Mesenchymal stem cell (in vitro differentiated cells and primary cell): ENCODE measurements at regions not wholly inside any gene's neighbourhood (a gene's known extent, or its start where the extent isn't known, plus 50 kb on each side); places are given as distances from the start of the nearest gene placed in this dataset.

Experiments used
- DNase-seq: peaks from one replicate; pipeline ENCODE4 v3.0.0-alpha.2; 2013
- H2AFZ ChIP-seq: one replicate; pipeline ENCODE4 v1.6.1; 2013; ENCODE audit warnings: low read depth, mild to moderate bottlenecking, control low read depth, inconsistent platforms, low read length, moderate library complexity
- H2AK5ac ChIP-seq: 2 replicates; pipeline ENCODE4 v1.6.1; 2013; ENCODE audit warnings: low read length, moderate library complexity, mild to moderate bottlenecking, inconsistent platforms; ENCODE audit not compliant: severe bottlenecking
- H2BK120ac ChIP-seq: one replicate; pipeline ENCODE4 v1.6.1; 2013; ENCODE audit warnings: low read depth, mild to moderate bottlenecking, inconsistent platforms, low read length, moderate library complexity
- H2BK12ac ChIP-seq, 2 experiments: one replicate each; pipeline ENCODE4 v1.6.1; 2013; ENCODE audit warnings: inconsistent platforms in 2 of 2, low read length in 2 of 2, mild to moderate bottlenecking in 2 of 2, moderate library complexity in 2 of 2, control low read depth in 1 of 2
- H2BK15ac ChIP-seq: one replicate; pipeline ENCODE4 v1.6.1; 2013; ENCODE audit warnings: mild to moderate bottlenecking, low read depth, inconsistent platforms; ENCODE audit not compliant: poor library complexity, severe bottlenecking
- H2BK5ac ChIP-seq: 2 replicates; pipeline ENCODE4 v1.6.1; 2013; ENCODE audit warnings: low read depth, mild to moderate bottlenecking, low read length, control low read depth, inconsistent platforms; ENCODE audit not compliant: poor library complexity, severe bottlenecking
- H3K14ac ChIP-seq, 2 experiments: one replicate each; pipeline ENCODE4 v1.6.1; 2013; ENCODE audit warnings: inconsistent platforms in 2 of 2, low read length in 2 of 2, control low read depth in 1 of 2, mild to moderate bottlenecking in 1 of 2, moderate library complexity in 1 of 2
- H3K18ac ChIP-seq, 2 experiments: one replicate each; pipeline ENCODE4 v1.6.1; 2013; ENCODE audit warnings: inconsistent platforms in 2 of 2, low read length in 2 of 2, control low read depth in 1 of 2, low read depth in 1 of 2, mild to moderate bottlenecking in 1 of 2
- H3K23ac ChIP-seq, 2 experiments: one replicate each; pipeline ENCODE4 v1.6.1; 2013; ENCODE audit warnings: inconsistent platforms in 2 of 2, low read length in 2 of 2, mild to moderate bottlenecking in 2 of 2, moderate library complexity in 2 of 2, control low read depth in 1 of 2
- H3K27ac ChIP-seq: 2 replicates; pipeline ENCODE4 v1.5.1; 2013; ENCODE audit warnings: mild to moderate bottlenecking, moderate library complexity, low read length, control low read depth, inconsistent platforms; ENCODE audit not compliant: poor library complexity, severe bottlenecking
- H3K27me3 ChIP-seq, 2 experiments: 2 replicates each; pipeline versions ENCODE4 v1.6.1 to v1.7.0; 2013; ENCODE audit warnings: low read length in 2 of 2, mild to moderate bottlenecking in 2 of 2, moderate library complexity in 2 of 2, control low read depth in 1 of 2, inconsistent platforms in 1 of 2; ENCODE audit not compliant: control insufficient read depth in 1 of 2, insufficient read depth in 1 of 2
- H3K36me3 ChIP-seq, 2 experiments: 2 replicates each; pipeline versions ENCODE4 v1.6.1 to v1.7.0; 2013; ENCODE audit warnings: low read length in 2 of 2, control low read depth in 1 of 2, inconsistent platforms in 1 of 2, low read depth in 1 of 2, mild to moderate bottlenecking in 1 of 2; ENCODE audit not compliant: insufficient read depth in 2 of 2, control insufficient read depth in 1 of 2
- H3K4ac ChIP-seq, 2 experiments: one replicate each; pipeline ENCODE4 v1.6.1; 2013; ENCODE audit warnings: inconsistent platforms in 2 of 2, low read length in 2 of 2, mild to moderate bottlenecking in 2 of 2, moderate library complexity in 2 of 2, control low read depth in 1 of 2, low read depth in 1 of 2
- H3K4me1 ChIP-seq: 2 replicates; pipeline ENCODE4 v1.6.1; 2013; ENCODE audit warnings: low read depth, low read length, control low read depth; ENCODE audit not compliant: control insufficient read depth, insufficient read depth
- H3K4me2 ChIP-seq: 2 replicates; pipeline ENCODE4 v1.6.1; 2013; ENCODE audit warnings: low read length, mild to moderate bottlenecking, inconsistent platforms; ENCODE audit not compliant: poor library complexity, severe bottlenecking
- H3K4me3 ChIP-seq, 2 experiments: 2 replicates each; pipeline versions ENCODE4 v1.5.1 to v1.7.0; 2013; ENCODE audit warnings: low read length in 2 of 2, mild to moderate bottlenecking in 2 of 2, control low read depth in 1 of 2, low read depth in 1 of 2; ENCODE audit not compliant: insufficient read depth in 1 of 2
- H3K79me1 ChIP-seq: replicated peaks from 2 replicates; pipeline ENCODE4 v1.6.1; 2013; ENCODE audit warnings: mild to moderate bottlenecking, control low read depth, low read length, inconsistent platforms; ENCODE audit not compliant: poor library complexity, severe bottlenecking
- H3K9ac ChIP-seq: 2 replicates; pipeline ENCODE4 v1.7.0; 2013; ENCODE audit warnings: mild to moderate bottlenecking, low read length, moderate library complexity
- H3K9me3 ChIP-seq: 2 replicates; pipeline ENCODE4 v1.7.0; 2013; ENCODE audit warnings: mild to moderate bottlenecking, low read length; ENCODE audit not compliant: control insufficient read depth
- H4K8ac ChIP-seq: one replicate; pipeline ENCODE4 v1.6.1; 2013; ENCODE audit warnings: inconsistent platforms, mild to moderate bottlenecking, low read length, moderate library complexity
- H4K91ac ChIP-seq: one replicate; pipeline ENCODE4 v1.6.1; 2013; ENCODE audit warnings: mild to moderate bottlenecking, low read length, inconsistent platforms
- WGBS: methylation state at CpG from one replicate; pipeline ENCODE4 v1.1.7; 2013; ENCODE audit warnings: mixed read lengths; 5-methylcytosine and 5-hydroxymethylcytosine counted together

DNA sequence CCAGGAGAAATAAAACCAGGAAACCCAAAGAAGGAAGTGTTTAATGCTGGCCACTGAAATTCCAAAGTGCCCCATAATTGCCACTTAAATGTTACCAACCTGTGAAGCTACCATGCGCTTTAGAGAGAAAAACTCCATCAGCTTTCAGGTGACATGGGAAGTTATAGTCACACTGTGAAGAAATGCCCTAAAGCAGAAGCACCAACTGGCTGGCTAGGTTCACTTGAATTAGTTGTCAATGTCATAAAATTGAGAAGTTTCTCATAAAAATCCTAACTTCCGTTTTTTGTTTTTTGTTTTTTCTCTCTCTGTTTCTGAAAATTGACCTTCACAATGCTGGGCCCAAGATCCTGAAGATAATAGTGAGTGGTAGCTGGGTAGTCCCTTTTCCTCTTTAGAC lies 167.9 kb upstream of the CTNNB1 start:
- Histone ChIP-seq H3K27me3 (peaks cover 2 to 13% of the 10 kb centered on the region in 2 experiments), H3K4me1 (peaks cover 2% of the 10 kb centered on the region), H3K27ac (no peak overlapping the region), H3K9ac (no peak overlapping the region), H4K91ac (no peak overlapping the region), H3K36me3 (no peaks in the 10 kb centered on the region), H3K18ac (no peak overlapping the region), H2BK12ac (no peak overlapping the region), H3K23ac (no peak overlapping the region), H3K79me1 (no peaks in the 10 kb centered on the region), H2AK5ac (no peak overlapping the region), H4K8ac (no peak overlapping the region), H2BK15ac (no peak overlapping the region), H2AFZ (no peak overlapping the region), H2BK120ac (no peak overlapping the region), H2BK5ac (no peak overlapping the region), H3K4me3 (no peak overlapping the region), H3K14ac (no peak overlapping the region), H3K9me3 (no peaks in the 10 kb centered on the region), H3K4ac (no peak overlapping the region), H3K4me2 (no peak overlapping the region)
- 100% methylated on average over 1 of the region's 2 CpGs for WGBS
- no peak for DNase-seq

DNA sequence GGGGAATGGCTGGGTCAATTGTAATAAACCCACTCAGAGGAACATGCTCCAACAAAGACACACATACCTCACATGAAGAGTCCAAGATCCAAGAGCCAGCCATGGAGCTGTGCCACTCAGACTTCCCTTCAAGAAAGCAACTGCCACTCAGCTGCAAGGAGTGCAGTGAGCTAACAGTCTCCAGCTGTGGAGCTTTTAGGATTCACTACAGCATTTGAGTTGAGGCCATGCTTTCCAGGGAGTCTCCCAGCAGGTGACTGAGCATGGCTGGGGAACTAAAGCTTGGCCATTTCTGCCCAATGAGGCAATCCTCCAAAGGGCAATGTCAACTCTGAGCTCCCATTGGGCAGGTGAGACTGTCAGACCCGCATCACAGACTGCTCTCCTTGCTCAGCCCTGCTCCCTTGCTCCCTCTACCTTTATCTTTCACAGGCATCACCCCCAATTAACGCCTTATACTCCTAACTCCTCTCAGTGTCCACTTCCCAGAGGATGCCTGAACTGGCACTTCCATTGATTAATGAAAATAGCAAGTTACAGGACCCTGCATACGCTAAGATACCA lies 165.3 kb upstream of the CTNNB1 start:
- H2AK5ac ChIP-seq: no peak overlapping the region
- no peak for DNase-seq
- H3K23ac ChIP-seq: no peak overlapping the region
- H2BK15ac ChIP-seq: no peak overlapping the region
- no peaks in the 10 kb centered on the region for H3K9me3 ChIP-seq
- H3K36me3 ChIP-seq: no peaks in the 10 kb centered on the region
- H3K14ac ChIP-seq: no peak overlapping the region
- no peak overlapping the region for H3K4ac ChIP-seq
- WGBS: 68% methylated on average over 2 of the region's 3 CpGs
- H3K9ac ChIP-seq: no peak overlapping the region
- H2BK5ac ChIP-seq: no peak overlapping the region
- H4K8ac ChIP-seq: no peak overlapping the region
- no peak overlapping the region for H3K18ac ChIP-seq
- no peaks in the 10 kb centered on the region for H3K4me1 ChIP-seq
- H4K91ac ChIP-seq: no peak overlapping the region
- H3K27me3 ChIP-seq: peaks cover 0 to 34% of the 10 kb centered on the region in 2 experiments
- no peak overlapping the region for H2BK120ac ChIP-seq
- H2BK12ac ChIP-seq: no peak overlapping the region
- no peak overlapping the region for H2AFZ ChIP-seq
- no peak overlapping the region for H3K27ac ChIP-seq
- no peak overlapping the region for H3K4me2 ChIP-seq
- no peaks in the 10 kb centered on the region for H3K79me1 ChIP-seq
- H3K4me3 ChIP-seq: no peak overlapping the region

GRCh38 chr3:41035456-41036022 lies 163.8 kb upstream of the CTNNB1 start:
- no peak overlapping the region for H3K4me2 ChIP-seq
- 75% methylated on average over 1 of the region's 2 CpGs for WGBS
- H4K91ac ChIP-seq: no peak overlapping the region
- no peak overlapping the region for H2BK120ac ChIP-seq
- H3K14ac ChIP-seq: no peak overlapping the region
- H4K8ac ChIP-seq: no peak overlapping the region
- no peaks in the 10 kb centered on the region for H3K36me3 ChIP-seq
- H3K27me3 ChIP-seq: peaks cover 0 to 29% of the 10 kb centered on the region in 2 experiments
- no peaks in the 10 kb centered on the region for H3K4me1 ChIP-seq
- no peak overlapping the region for H2BK12ac ChIP-seq
- no peak overlapping the region for H3K23ac ChIP-seq
- no peak overlapping the region for H2BK15ac ChIP-seq
- no peak for DNase-seq
- H3K18ac ChIP-seq: no peak overlapping the region
- no peak overlapping the region for H2AK5ac ChIP-seq
- no peak overlapping the region for H3K4me3 ChIP-seq
- no peak overlapping the region for H2AFZ ChIP-seq
- H3K27ac ChIP-seq: no peak overlapping the region
- H3K79me1 ChIP-seq: no peaks in the 10 kb centered on the region
- H3K9me3 ChIP-seq: no peaks in the 10 kb centered on the region
- H3K9ac ChIP-seq: no peak overlapping the region
- no peak overlapping the region for H3K4ac ChIP-seq
- H2BK5ac ChIP-seq: no peak overlapping the region

GRCh38 chr3:41037651-41038334 lies 161.5 kb upstream of the CTNNB1 start:
- Histone ChIP-seq H4K91ac (no peak overlapping the region), H3K79me1 (no peaks in the 10 kb centered on the region), H3K14ac (no peak overlapping the region), H4K8ac (no peak overlapping the region), H2BK5ac (no peak overlapping the region), H3K9me3 (no peaks in the 10 kb centered on the region), H3K23ac (no peak overlapping the region), H3K4me1 (no peaks in the 10 kb centered on the region), H3K4me3 (no peak overlapping the region), H2BK12ac (no peak overlapping the region), H3K4ac (no peak overlapping the region), H2BK15ac (no peak overlapping the region), H2AFZ (no peak overlapping the region), H3K36me3 (no peaks in the 10 kb centered on the region), H2BK120ac (no peak overlapping the region), H3K9ac (no peak overlapping the region), H3K18ac (no peak overlapping the region), H3K4me2 (no peak overlapping the region), H3K27ac (no peak overlapping the region), H2AK5ac (no peak overlapping the region), H3K27me3 (peaks cover 0 to 38% of the 10 kb centered on the region in 2 experiments)
- WGBS: 76% methylated on average over 3 of the region's 4 CpGs
- no peak for DNase-seq
